ENCODE measurements at regions not wholly inside any gene's neighbourhood (a gene's known extent, or its start where the extent isn't known, plus 50 kb on each side); places are given as distances from the start of the nearest gene placed in this dataset.

DNA sequence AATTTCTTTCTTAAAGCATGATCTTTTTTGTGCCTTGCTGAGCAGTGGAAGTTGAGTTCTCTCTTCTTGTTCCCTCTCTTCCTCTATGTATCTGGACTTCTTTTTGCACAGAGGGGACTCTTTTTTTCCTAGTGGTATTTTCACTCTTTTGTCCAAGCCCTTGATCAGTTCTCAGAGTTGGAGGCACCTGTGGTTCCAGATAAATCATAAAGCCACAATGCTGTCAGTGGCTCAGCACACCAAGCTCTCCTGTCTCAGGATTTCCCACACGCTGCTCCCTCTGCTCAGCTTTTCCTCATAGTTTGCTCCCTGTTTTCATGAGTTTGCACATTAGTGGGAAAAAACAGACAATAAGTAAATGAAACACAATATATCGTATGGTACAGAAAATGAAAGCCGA, 110.3 kb upstream of the ZNF608 start:
- Histone ChIP-seq H3K27me3 (ENCODE audit: insufficient read depth, low read depth, severe bottlenecking) (no peaks in the 10 kb centered on the region), H3K4me3 (ENCODE audit: low read depth, low read length) (no peak overlapping the region), H3K27ac (no peak overlapping the region), H3K36me3 (no peaks in the 10 kb centered on the region), H3K9me3 (ENCODE audit: severe bottlenecking) (peaks cover 2% of the 10 kb centered on the region)
- no peak for TF ChIP-seq CTCF (IDR thresholded peaks at IDR 0.05; ENCODE audit: low read depth, low read length)
- DNase-seq: no peak

DNA sequence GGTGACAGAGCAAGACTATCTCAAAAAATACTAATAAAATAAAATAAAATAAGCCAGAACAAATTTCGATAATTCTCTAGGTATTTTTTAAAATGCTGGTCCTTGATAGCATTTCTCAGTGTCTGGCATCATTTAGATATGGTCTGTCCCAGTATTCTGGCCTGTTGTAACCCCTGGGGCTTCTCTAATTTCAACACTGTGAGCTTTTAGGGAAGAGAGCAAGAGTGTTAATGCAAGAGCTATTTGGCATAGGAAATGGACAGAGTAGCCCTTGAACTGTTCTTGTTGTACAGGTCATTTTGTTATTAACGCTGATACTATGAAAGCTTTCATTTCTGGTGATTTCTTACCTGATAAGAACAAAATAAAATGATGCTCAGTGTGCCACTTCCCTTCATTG, 112.2 kb upstream of the ZNF608 start:
- DNase-seq: no peak
- H3K4me3 ChIP-seq (ENCODE audit: low read depth, low read length): no peak overlapping the region
- H3K36me3 ChIP-seq: no peaks in the 10 kb centered on the region
- peaks cover 2% of the 10 kb centered on the region for H3K9me3 ChIP-seq (ENCODE audit: severe bottlenecking)
- H3K27ac ChIP-seq: no peak overlapping the region
- no peak for TF ChIP-seq CTCF (IDR thresholded peaks at IDR 0.05; ENCODE audit: low read depth, low read length)
- H3K27me3 ChIP-seq (ENCODE audit: insufficient read depth, low read depth, severe bottlenecking): no peaks in the 10 kb centered on the region

DNA sequence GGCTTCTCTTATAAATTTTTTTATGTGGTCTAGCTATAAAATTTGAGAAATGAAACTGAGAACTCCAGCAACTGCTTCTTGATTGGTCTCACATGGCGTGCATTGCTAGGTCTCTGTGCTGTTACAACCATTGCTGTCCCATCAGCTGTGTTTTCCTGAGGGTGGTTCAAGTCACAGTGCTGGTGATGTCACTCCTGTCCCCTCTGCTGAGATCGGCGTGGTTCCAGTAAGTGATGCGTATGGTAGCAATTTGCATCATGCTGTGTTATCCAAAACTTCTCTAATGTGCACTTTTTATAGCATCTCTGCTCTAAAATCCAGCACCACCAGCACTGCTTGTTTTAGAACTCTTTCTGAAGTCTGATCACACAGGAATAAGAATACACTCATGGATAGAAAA, 112.6 kb upstream of the ZNF608 start:
- Histone ChIP-seq H3K27ac (no peak overlapping the region), H3K9me3 (ENCODE audit: severe bottlenecking) (peaks cover 2% of the 10 kb centered on the region), H3K4me3 (ENCODE audit: low read depth, low read length) (no peak overlapping the region), H3K36me3 (no peaks in the 10 kb centered on the region), H3K27me3 (ENCODE audit: insufficient read depth, low read depth, severe bottlenecking) (no peaks in the 10 kb centered on the region)
- DNase-seq: no peak
- no peak for TF ChIP-seq CTCF (IDR thresholded peaks at IDR 0.05; ENCODE audit: low read depth, low read length)

GRCh38 chr5:124859556-124860290, 113.3 kb upstream of the ZNF608 start:
- Histone ChIP-seq H3K4me3 (ENCODE audit: low read depth, low read length) (no peak overlapping the region), H3K9me3 (ENCODE audit: severe bottlenecking) (peaks cover 2% of the 10 kb centered on the region), H3K27ac (no peak overlapping the region), H3K27me3 (ENCODE audit: insufficient read depth, low read depth, severe bottlenecking) (no peaks in the 10 kb centered on the region), H3K36me3 (no peaks in the 10 kb centered on the region)
- no peak for TF ChIP-seq CTCF (IDR thresholded peaks at IDR 0.05; ENCODE audit: low read depth, low read length)
- DNase-seq: no peak

- no peak overlapping the region for H3K4me3 ChIP-seq (ENCODE audit: low read depth, low read length)
- H3K27me3 ChIP-seq (ENCODE audit: insufficient read depth, low read depth, severe bottlenecking): no peaks in the 10 kb centered on the region
- H3K9me3 ChIP-seq (ENCODE audit: severe bottlenecking): peaks cover 2% of the 10 kb centered on the region
- no peak for TF ChIP-seq CTCF (IDR thresholded peaks at IDR 0.05; ENCODE audit: low read depth, low read length)
- peak; percentile 9 for DNase-seq
- no peak overlapping the region for H3K27ac ChIP-seq
- no peaks in the 10 kb centered on the region for H3K36me3 ChIP-seq
Observed at GRCh38 chr5:124860291-124860655, 113.8 kb upstream of the ZNF608 start.

DNA sequence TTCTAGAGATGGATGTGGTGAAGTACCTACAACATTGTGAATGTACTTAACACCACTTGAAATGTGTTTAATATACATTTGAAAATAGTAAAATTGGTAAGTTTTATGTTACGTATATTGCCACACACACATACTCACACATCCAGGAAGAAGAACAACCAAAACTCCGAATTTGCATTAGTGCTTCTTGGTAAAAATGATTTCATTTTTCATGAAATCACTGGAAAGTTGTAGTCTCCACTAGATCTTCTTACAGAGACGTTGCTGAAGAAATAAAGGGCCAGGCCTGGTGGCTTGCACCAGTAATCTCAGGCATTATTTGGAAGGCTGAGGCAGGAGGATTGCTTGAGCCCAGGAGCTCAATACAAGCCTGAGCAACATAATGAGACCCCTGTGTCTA, 118.6 kb upstream of the ZNF608 start:
- Histone ChIP-seq H3K27me3 (ENCODE audit: insufficient read depth, low read depth, severe bottlenecking) (no peaks in the 10 kb centered on the region), H3K4me3 (ENCODE audit: low read depth, low read length) (no peak overlapping the region), H3K27ac (no peak overlapping the region), H3K9me3 (ENCODE audit: severe bottlenecking) (peaks cover 2% of the 10 kb centered on the region), H3K36me3 (no peaks in the 10 kb centered on the region)
- no peak for DNase-seq
- TF ChIP-seq CTCF (IDR thresholded peaks at IDR 0.05; ENCODE audit: low read depth, low read length): no peak

All from WERI-Rb-1 (cell line).